Sciatic nerve (tissue), 2 donors: ENCODE measurements at regions not wholly inside any gene's neighbourhood (a gene's known extent, or its start where the extent isn't known, plus 50 kb on each side); places are given as distances from the start of the nearest gene placed in this dataset.

Experiments used
- ATAC-seq: fragments of 200-7000 bp; cut with Tn5 transposase; one replicate; pipeline ENCODE4 v1.9.1; 2020; ENCODE audit warnings: mild to moderate bottlenecking, moderate library complexity
- DNase-seq: peaks from one replicate; pipeline ENCODE4 v3.0.0-alpha.2; 2020; ENCODE audit warnings: low spot score
- intact Hi-C: fragments of 100-400 bp; cut with DNase I; formaldehyde crosslinking; loops from one replicate; pipeline ENCODE4 v1.14.2; 2022
- donor health status: DM: no; HTN: no; CAD: no.
- donor health status: DM: no; HTN: no; CAD: no.

- no peak for DNase-seq
- intact Hi-C loops: no loop called here
- ATAC-seq: no peak
Observed at GRCh38 chr6:7664003-7664402, 61.9 kb upstream of the BMP6 start.

GRCh38 chr6:7668936-7669335 is 57.0 kb upstream of the BMP6 start:
- ATAC-seq: no peak
- no peak for DNase-seq

GRCh38 chr6:7669742-7670141 is 56.2 kb upstream of the BMP6 start:
- intact Hi-C loops: no loop called here
- no peak for DNase-seq
- no peak for ATAC-seq

More at GRCh38 chr6:7668936-7669335, 57.0 kb upstream of the BMP6 start:
- intact Hi-C loops: no loop called here

DNA sequence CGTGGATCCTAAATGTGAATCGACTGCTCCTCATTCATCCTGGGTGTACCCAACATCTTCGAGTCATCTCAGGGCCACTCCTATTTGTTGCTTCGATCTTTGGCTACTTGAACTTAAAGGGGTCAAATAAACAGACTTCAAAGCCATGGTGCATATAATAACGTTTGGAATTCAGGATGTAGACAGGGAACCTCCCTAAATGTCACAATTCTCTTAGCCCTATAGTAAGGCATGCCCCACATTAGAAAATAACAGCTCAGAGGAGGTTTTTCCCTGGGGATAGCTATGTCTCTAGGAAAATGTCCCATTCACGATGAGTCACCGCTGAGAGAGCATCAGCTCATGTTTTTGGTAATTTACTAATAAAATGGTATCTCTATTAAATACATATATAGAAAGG is 54.8 kb upstream of the BMP6 start:
- ATAC-seq (no peak), DNase-seq (no peak)
- intact Hi-C loops: no loop called here

GRCh38 chr6:7671581-7671980 is 54.3 kb upstream of the BMP6 start:
- intact Hi-C loops: no loop called here
- ATAC-seq (peak; percentile 20), DNase-seq (no peak)

- no peak for DNase-seq
- intact Hi-C loops: no loop called here
- ATAC-seq: peak; percentile 66
Observed at GRCh38 chr6:7672066-7673062, 53.5 kb upstream of the BMP6 start.

DNA sequence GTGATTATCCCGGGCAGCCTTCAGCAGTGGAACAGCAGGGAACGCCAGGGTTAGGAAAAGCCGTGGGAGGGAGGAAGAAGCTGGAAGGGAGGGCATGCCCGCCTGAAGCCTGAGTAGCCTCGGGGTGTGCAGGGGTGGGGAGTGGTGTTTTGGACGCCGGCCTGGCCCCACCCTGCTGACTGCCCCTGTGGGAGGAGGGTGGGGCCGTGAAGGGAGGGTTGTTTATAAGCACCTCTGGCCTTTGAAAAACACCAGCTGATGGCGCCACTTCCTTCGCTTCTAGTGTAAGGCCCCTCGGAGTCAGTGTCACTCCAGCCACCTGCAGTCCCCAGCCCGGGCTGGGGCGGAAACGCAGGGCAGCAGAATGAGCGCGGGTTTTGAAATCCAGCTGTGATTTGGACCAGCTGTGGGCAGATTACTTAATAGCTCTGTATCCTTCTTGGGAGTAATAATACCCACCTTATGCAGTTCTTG is 52.8 kb upstream of the BMP6 start:
- intact Hi-C loops: no loop called here
- DNase-seq: peak; percentile 82

GRCh38 chr6:7674291-7674690 is 51.6 kb upstream of the BMP6 start:
- DNase-seq: no peak
- ATAC-seq: no peak
- intact Hi-C loops: no loop called here

More for the DNA sequence above, 52.8 kb upstream of the BMP6 start:
- ATAC-seq: peak; percentile 95

GRCh38 chr6:7675353-7675945 is 50.5 kb upstream of the BMP6 start:
- DNase-seq (no peak), ATAC-seq (no peak)
- intact Hi-C loops: no loop called here
